Hepatocyte (in vitro differentiated cells): ENCODE measurements at regions not wholly inside any gene's neighbourhood (a gene's known extent, or its start where the extent isn't known, plus 50 kb on each side); places are given as distances from the start of the nearest gene placed in this dataset.

Experiments
- DNase-seq: peaks from one replicate; pipeline ENCODE4 v3.0.0-alpha.2; 2016; ENCODE audit warnings: low spot score
- H2AFZ ChIP-seq: fragments of 200-600 bp; sonication (generic); 2 replicates; pipeline ENCODE4 v1.6.0; 2016; ENCODE audit warnings: antibody characterized with exemption, mild to moderate bottlenecking
- H3K27ac ChIP-seq: fragments of 200-600 bp; sonication (generic); 2 replicates; pipeline ENCODE4 v1.5.1; 2016; ENCODE audit warnings: mild to moderate bottlenecking
- H3K27me3 ChIP-seq: fragments of 200-600 bp; sonication (generic); 2 replicates; pipeline ENCODE4 v1.6.1; 2016
- H3K36me3 ChIP-seq: fragments of 200-600 bp; sonication (generic); replicated peaks from 2 replicates; pipeline ENCODE4 v1.5.1; 2016; ENCODE audit warnings: low read depth; ENCODE audit not compliant: insufficient read depth
- H3K4me1 ChIP-seq: fragments of 200-600 bp; sonication (generic); 2 replicates; pipeline ENCODE4 v1.5.1; 2016; ENCODE audit warnings: mild to moderate bottlenecking, moderate library complexity; ENCODE audit not compliant: insufficient read depth
- H3K4me2 ChIP-seq: fragments of 200-600 bp; sonication (generic); 2 replicates; pipeline ENCODE4 v1.6.0; 2016
- H3K4me3 ChIP-seq: fragments of 200-600 bp; sonication (generic); 2 replicates; pipeline ENCODE4 v1.5.1; 2016; ENCODE audit warnings: mild to moderate bottlenecking
- H3K79me2 ChIP-seq: fragments of 200-600 bp; sonication (generic); 2 replicates; pipeline ENCODE4 v1.6.0; 2017; ENCODE audit warnings: mild to moderate bottlenecking
- H3K9me2 ChIP-seq: fragments of 200-600 bp; sonication (generic); replicated peaks from 2 replicates; pipeline ENCODE4 v1.6.0; 2017; ENCODE audit warnings: mild to moderate bottlenecking; ENCODE audit not compliant: insufficient read depth
- H3K9me3 ChIP-seq: fragments of 200-600 bp; sonication (generic); 2 replicates; pipeline ENCODE4 v1.5.1; 2016; ENCODE audit warnings: low read depth, mild to moderate bottlenecking
- H4K20me1 ChIP-seq: fragments of 200-600 bp; sonication (generic); 2 replicates; pipeline ENCODE4 v1.6.0; 2016; ENCODE audit warnings: mild to moderate bottlenecking; ENCODE audit not compliant: insufficient read depth, poor library complexity, severe bottlenecking
- CTCF ChIP-seq: fragments of 200-600 bp; sonication (generic); IDR thresholded peaks from 2 replicates; pipeline ENCODE4 v1.5.1; 2016; ENCODE audit warnings: antibody characterized with exemption, mild to moderate bottlenecking; ENCODE audit not compliant: poor library complexity
- EZH2 ChIP-seq: fragments of 200-600 bp; sonication (generic); IDR thresholded peaks from 2 replicates; pipeline ENCODE4 v1.6.1; 2016; ENCODE audit warnings: antibody characterized with exemption, mild to moderate bottlenecking, borderline replicate concordance
- EZH2phosphoT487 ChIP-seq: fragments of 200-600 bp; sonication (generic); IDR thresholded peaks from one replicate; pipeline ENCODE4 v1.6.1; 2018; ENCODE audit warnings: antibody characterized with exemption, mild to moderate bottlenecking, low read depth, moderate library complexity; ENCODE audit not compliant: unreplicated experiment, severe bottlenecking
- WGBS: methylation state at CpG from one replicate; pipeline ENCODE4 v1.1.6; 2016; ENCODE audit warnings: low lambda C conversion rate; ENCODE audit errors: missing lambda C conversion rate; 5-methylcytosine and 5-hydroxymethylcytosine counted together

- 92% methylated on average over 8 of the region's 8 CpGs for WGBS
- Histone ChIP-seq H3K4me1 (no peaks in the 10 kb centered on the region), H4K20me1 (no peaks in the 10 kb centered on the region), H3K27me3 (no peaks in the 10 kb centered on the region), H2AFZ (no peak overlapping the region), H3K4me3 (no peak overlapping the region), H3K9me2 (no peaks in the 10 kb centered on the region), H3K36me3 (no peaks in the 10 kb centered on the region), H3K4me2 (no peak overlapping the region), H3K79me2 (no peaks in the 10 kb centered on the region), H3K27ac (no peak overlapping the region), H3K9me3 (no peaks in the 10 kb centered on the region)
- no peak for DNase-seq
- TF ChIP-seq EZH2phosphoT487 (no peak), CTCF (no peak), EZH2 (no peak)
These were observed 146.8 kb downstream of the UNC5CL start for GRCh38 chr6:40892223-40892622.

DNA sequence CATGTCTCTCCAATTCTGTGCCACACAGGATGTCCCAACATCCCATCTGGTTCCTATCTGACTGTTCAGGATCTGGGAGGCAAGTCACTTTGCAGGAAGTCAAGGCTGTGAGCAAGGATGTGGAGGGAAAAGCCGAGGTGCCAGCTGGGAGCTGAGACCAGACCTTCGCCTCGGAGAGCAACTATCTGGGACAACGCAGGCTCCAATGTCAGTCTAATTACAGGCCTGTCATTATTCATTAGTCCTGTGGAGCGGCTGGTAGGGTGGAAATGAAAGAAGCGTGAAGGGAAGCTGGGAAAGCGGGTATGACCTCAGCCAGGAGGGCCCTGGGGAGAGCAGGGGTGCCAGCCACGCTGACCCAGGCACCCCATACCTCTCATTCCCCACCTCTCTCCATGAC is 147.3 kb downstream of the UNC5CL start:
- Histone ChIP-seq H3K27ac (no peak overlapping the region), H3K4me3 (no peak overlapping the region), H3K9me3 (no peaks in the 10 kb centered on the region), H3K9me2 (no peaks in the 10 kb centered on the region), H2AFZ (no peak overlapping the region), H3K4me2 (no peak overlapping the region), H3K36me3 (no peaks in the 10 kb centered on the region), H3K79me2 (no peaks in the 10 kb centered on the region), H3K4me1 (no peaks in the 10 kb centered on the region), H4K20me1 (no peaks in the 10 kb centered on the region), H3K27me3 (no peaks in the 10 kb centered on the region)
- TF ChIP-seq EZH2: no peak
- TF ChIP-seq EZH2phosphoT487: no peak
- TF ChIP-seq CTCF: no peak
- 79% methylated on average over 8 of the region's 8 CpGs for WGBS
- DNase-seq: no peak

DNA sequence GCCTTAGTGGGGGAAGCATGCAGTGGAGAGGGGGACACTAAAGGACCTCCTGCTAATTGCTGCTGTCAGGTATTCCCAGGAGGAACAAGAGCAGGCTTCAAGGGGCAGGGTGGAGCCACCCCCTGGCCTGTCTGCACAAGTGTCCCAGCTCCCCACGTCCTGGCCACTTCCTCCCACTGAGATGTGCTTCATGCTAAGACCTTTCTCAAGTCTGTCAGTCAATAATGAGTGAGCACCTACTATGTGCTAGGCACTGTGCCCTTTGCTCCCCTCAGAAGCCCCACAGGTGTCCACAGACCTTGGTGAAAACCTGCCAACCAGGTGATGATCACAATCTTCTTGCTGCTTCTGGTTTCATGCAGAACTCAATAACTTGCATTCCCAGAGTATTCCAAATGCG is 147.9 kb downstream of the UNC5CL start:
- Histone ChIP-seq H3K27me3 (no peaks in the 10 kb centered on the region), H3K4me1 (no peaks in the 10 kb centered on the region), H3K9me2 (no peaks in the 10 kb centered on the region), H3K4me2 (no peak overlapping the region), H3K9me3 (no peaks in the 10 kb centered on the region), H3K36me3 (no peaks in the 10 kb centered on the region), H3K27ac (no peak overlapping the region), H2AFZ (no peak overlapping the region), H3K79me2 (no peaks in the 10 kb centered on the region), H3K4me3 (no peak overlapping the region), H4K20me1 (no peaks in the 10 kb centered on the region)
- WGBS: 97% methylated on average over 2 of the region's 2 CpGs
- no peak for DNase-seq
- no peak for TF ChIP-seq EZH2phosphoT487
- no peak for TF ChIP-seq CTCF
- TF ChIP-seq EZH2: no peak
